GM18873 (cell line): ENCODE measurements at regions not wholly inside any gene's neighbourhood (a gene's known extent, or its start where the extent isn't known, plus 50 kb on each side); places are given as distances from the start of the nearest gene placed in this dataset.

ENCODE experiments used
- ATAC-seq: cut with Tn5 transposase; IDR thresholded peaks from one replicate; pipeline ENCODE4 v1.9.1; 2021; ENCODE audit warnings: mild to moderate bottlenecking, moderate library complexity, moderate number of reproducible peaks; ENCODE audit not compliant: unreplicated experiment, low FRiP score

DNA sequence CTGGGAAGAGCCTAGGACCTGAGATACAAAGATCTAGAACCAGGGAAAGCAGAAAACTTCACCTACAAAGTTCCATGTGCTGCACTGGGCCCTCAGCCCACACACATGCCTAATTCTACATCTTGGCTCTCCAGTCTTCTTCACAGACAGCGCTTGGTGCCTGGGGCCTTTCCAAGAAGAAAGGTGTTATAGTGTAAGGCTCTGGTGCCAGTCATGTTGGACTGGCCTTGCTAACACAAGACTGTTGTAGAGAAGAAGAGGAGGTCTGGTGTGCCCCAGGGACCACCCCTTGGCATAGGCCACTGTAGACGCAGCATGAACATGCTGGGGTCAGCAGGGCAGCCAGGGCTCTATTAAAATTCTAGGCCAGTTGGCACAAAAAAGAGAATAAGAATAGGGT is 226.2 kb upstream of the CTNNB1 start:
- no peak for ATAC-seq

DNA sequence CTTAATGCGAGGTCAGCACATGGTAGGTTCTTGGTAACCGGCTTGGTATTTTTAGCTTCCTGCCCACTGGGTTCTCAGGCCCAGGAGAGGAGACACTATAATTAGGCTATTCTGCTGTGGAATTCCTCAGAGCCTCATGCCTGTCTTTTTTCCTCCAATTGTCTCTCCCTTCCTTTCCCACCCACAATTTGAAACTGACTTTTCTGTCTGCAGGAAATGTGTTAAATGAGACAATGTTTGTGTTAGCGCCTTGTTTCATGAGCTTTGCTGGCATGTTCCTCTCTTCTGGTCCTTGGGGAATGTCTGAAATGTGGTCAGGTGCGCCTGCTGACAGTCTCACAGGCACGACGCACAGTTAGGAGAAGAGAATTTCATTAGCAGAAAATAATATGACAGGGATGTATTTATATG is 223.6 kb upstream of the CTNNB1 start:
- ATAC-seq: no peak

- no peak for ATAC-seq
These were observed 223.1 kb upstream of the CTNNB1 start for GRCh38 chr3:40976241-40976640.

GRCh38 chr3:40978442-40978841 is 220.9 kb upstream of the CTNNB1 start:
- no peak for ATAC-seq

- ATAC-seq: no peak
These were observed 219.3 kb upstream of the CTNNB1 start for GRCh38 chr3:40979962-40980361.

- no peak for ATAC-seq
These were observed 218.8 kb upstream of the CTNNB1 start for GRCh38 chr3:40980467-40980866.

DNA sequence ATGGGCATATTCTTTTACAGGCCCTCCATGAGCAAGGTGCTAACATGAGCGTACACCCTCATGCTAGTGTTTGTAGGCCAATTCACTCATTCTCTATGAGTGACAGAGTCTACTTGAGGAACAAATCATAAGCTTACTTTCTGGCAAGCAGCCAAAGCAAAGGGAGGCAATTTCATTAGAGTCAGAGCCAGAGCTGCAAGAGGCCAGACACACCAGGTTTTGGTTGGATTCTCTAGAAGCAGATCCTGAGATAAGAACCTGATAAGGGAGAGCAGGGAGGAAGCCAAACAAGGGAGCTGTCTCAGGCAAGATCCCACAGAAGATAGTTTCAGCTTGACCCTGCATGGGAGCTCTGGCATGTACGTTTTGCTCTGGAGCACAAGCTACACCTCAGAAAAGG is 214.1 kb upstream of the CTNNB1 start:
- no peak for ATAC-seq

DNA sequence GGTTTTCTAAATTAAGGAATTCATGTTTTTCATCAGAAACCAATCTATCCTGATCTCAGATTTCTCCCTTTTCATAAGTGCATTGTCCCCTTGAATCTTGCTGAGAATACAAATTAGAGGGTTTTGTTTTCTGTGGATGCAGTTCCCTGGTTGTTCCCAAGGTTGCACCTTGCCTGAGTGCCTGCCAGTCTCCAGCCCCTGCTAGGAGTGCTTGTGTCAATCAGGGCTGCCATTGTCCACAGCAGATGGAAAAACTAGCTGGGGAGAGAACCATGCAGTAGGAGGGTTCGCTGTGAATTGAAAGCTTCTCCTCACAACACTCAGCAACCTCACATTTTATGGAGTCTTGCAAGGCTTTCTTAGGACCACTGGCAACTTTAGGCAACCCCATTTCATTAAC is 210.8 kb upstream of the CTNNB1 start:
- ATAC-seq: no peak

- no peak for ATAC-seq
These were observed 209.9 kb upstream of the CTNNB1 start for GRCh38 chr3:40989141-40990061.

DNA sequence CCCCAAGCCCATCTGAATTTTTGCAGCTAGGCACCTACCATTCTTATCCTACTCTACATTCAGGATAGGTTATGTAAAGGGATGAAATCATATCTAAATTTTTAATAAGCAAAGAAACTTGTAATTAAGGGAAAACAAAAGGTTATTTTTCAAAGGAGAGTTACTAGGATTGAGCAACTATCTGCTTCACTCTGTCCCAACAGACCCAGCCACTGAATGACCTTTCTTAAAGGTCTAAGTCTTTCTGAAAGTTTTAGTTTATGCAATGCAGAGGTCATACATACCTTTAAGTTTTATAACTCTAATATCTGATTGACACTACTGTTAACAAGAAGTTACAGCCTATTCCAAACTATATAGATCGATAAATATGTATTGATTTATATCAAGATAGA is 209.2 kb upstream of the CTNNB1 start:
- ATAC-seq: no peak

GRCh38 chr3:40992023-40992422 is 207.3 kb upstream of the CTNNB1 start:
- no peak for ATAC-seq

DNA sequence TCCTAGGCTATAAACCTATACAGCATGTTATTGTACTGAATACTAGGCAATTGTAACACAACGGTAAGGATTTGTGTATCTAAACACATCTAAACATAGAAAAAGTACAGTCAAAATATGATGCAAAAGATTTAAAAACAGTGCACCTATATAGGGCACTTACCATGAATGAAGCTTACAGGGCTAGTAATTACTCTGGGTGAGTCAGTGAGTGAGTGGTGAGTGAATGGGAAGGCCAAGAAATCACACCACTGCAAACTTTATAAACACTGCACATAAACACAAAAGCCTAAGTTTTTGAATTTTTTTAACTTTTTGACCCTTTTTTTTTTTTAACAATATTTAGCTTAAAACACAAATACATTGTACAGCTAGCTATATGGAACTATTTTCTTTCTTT is 204.7 kb upstream of the CTNNB1 start:
- ATAC-seq: no peak

- no peak for ATAC-seq
These were observed 204.0 kb upstream of the CTNNB1 start for GRCh38 chr3:40995271-40995670.

DNA sequence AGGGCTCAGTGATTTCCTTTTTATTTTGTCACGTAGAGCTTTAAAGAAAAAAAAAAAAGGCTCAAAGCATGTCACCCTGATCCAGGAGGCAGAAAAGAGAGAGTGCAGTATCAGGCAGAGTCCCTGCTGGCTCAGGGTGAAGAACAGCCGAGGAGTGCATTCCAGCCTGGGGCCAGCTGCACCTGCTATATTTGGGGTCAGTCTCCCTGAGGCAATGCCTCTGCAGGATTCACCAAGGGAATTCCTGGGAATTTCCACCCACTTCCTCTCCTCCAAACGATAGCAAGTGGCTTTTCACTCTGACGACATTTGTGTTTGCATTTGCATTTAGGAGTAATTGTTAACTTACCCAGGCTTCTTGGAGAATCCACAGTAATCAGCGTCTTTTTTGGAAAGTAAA is 202.9 kb upstream of the CTNNB1 start:
- no peak for ATAC-seq

- no peak for ATAC-seq
These were observed 202.2 kb upstream of the CTNNB1 start for GRCh38 chr3:40996827-40997710.

GRCh38 chr3:40997711-40998519 is 201.4 kb upstream of the CTNNB1 start:
- ATAC-seq: no peak

- ATAC-seq: no peak
These were observed 199.6 kb upstream of the CTNNB1 start for GRCh38 chr3:40999682-41000081.

DNA sequence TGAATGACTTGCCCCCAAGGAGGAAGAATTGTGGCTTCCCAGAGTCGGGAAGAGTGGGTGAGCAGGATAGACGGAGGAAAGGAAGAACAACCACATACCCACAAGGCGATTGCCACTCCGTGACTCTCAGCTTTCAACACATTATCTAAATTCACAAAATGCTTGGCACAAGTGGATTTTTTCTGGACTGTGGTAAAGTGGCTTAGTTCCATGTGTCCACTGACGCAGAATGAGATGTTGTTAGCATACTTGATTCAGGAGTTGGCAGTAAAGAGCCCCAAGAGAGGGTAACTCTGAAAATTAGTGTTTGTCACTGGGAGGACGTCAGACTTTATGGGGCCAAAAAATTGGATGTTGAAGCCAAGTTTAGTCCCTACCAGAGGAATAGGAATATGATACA is 198.8 kb upstream of the CTNNB1 start:
- no peak for ATAC-seq

DNA sequence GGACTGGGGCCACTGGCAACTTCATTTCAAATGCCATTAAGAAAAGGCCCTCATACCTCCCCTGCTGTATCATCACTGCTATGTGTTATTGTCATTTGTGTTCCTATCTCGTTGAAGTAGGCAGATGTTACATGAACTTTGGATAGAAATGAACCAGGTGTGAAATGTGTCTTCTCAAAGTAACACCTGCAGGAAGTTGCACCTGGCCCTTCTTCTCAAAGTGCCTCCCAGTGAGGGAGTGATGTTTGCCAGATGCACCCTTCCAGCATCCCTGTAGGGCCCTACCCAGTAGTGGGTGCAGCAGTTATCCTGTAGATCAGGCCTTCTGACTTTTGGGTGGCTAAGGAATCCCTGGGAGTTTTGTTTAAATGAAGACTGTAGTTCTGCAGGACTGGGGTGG is 197.7 kb upstream of the CTNNB1 start:
- ATAC-seq: no peak

GRCh38 chr3:41002104-41002503 is 197.2 kb upstream of the CTNNB1 start:
- ATAC-seq: no peak

DNA sequence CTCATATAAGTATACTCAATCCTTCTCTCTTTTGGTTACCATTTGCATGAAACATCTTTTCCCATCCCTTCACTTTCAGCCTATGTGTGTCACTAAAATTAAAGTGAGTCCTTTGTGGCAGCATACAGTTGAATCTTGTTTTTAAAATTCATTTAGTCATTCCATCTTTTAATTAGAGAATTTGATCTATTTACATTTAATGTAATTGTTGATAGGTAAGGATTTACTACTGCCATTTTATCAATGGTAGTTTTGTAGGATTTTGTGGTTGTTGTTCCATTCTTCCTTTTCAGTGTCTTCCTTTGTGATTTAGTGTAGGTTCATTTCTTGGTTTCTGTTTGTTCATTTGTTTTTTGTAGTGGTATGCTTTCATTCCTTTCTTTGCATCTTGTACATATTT is 191.9 kb upstream of the CTNNB1 start:
- ATAC-seq: no peak
